ENCODE measurements at regions not wholly inside any gene's neighbourhood (a gene's known extent, or its start where the extent isn't known, plus 50 kb on each side); places are given as distances from the start of the nearest gene placed in this dataset.
"Not testable (repeated sequence)": the region's sequence is repeated elsewhere in the genome, so short reads cannot be mapped to it uniquely, and the experiment has no call there.

DNA sequence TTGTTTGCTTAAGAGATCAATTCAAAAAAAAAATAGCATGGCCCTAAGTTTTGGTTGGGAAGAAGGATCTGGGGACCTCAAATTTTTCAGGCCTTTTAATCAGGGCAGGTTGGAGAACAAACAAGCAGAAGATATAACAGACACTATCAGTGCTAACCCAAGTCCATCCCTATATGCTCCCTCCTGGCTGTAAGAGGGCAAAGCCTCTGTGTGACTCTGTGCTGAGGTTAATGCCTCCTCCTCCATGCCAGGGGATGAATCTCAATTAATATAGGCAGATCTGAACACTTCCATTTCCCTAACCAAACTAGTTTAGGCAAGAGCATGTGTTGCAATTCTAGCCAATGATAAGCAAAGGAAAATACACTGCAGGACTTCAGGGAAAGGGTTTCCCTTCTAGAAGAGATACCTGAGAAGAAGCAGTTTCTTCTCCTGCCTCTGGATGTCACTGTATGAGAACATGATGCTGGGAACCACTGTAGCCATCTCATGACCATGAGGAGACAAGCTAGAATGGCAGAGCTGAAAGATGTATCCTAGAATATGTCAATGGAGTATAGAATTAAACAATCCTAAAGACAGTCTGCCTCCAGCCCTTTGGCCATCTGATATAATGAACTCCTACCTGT lies 76.0 kb downstream of the CHD9NB start:
- peak; percentile 10 for DNase-seq (ENCODE audit: low spot score)

DNA sequence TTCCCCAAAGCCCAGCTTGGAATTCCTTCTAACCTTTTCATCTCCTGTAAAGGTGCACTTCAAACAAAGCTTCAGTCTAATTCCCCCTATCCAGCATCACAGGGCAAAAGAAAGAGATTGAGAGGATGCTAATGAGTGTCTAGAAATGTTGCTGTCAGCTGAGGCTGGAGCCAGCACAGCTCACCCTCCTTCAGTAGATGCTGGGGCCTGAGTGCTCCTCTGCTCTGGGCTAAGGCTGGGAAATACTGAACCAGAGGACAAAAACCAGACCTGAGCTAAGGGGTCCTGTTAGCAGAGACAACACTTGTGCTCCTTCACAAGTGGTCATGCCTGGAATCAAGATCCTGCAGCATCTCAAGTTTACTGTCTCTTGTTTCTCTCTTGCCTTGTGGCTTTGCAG lies 85.0 kb downstream of the CHD9NB start:
- no peak for DNase-seq (ENCODE audit: low spot score)

DNA sequence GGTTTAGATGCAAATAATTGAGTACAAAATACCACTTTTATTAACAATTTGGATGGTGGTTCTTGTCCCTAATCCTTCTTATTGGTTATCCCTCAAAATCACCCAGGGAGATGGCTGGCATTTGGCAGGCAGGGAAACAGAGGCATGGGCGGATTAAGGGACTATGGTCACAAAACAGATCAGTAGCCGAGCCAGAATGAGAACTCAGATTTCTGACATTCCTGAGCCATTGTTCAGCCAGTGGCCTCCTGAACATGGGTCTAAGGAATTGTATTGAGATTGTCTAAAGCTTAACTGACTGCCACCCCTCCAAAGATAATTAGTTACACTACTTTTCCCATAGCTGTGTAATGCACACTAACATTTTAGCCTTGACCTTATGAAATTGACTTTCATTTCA lies 88.4 kb downstream of the CHD9NB start:
- DNase-seq (ENCODE audit: low spot score): no peak

DNA sequence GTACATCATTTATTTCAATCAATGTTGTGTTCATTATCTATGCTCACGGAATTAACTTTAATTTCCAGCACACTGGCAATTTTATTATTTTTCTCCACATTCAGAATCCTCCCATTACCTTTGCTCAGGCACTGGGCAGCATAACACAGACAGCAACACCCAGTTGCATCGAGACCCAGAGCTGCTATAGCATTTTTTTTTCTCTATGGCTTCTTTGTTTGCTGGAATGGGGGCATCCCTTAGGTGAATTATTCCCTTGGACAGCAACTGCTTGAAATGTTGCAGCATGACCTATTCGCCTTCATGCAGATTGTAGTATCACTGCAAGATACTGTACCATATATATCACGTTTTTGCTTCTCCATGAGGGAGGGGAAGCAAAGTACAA lies 88.8 kb downstream of the CHD9NB start:
- DNase-seq (ENCODE audit: low spot score): no peak

DNA sequence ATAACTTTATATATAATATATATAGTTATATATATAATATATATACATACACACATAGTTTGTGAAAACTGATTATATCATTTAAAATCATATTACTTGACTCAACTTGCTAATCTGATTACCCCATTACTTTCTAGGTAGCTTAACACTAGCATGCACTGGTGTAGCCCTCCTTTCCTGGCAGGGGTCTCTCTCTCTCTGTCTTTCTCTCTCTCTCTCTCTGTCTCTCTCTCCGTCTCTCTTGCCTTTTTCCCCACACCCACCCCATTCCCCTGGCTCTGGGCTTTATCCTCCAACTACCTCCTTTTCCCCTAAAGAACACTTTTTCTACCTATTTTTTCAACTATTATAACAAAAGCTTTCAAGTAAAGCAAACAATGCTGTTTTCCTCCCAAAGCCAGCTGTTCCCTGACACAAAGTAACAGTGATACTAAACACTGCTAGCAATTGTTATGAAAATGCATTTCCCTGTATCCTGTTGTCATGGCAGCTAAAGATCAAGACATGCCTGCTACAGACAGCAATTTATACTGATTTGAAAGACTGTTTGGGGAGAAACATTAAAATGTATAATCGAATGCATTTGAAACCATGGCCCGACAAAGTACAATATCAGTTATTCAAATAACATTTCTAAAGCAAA lies 89.4 kb downstream of the CHD9NB start:
- DNase-seq (ENCODE audit: low spot score): no peak

DNA sequence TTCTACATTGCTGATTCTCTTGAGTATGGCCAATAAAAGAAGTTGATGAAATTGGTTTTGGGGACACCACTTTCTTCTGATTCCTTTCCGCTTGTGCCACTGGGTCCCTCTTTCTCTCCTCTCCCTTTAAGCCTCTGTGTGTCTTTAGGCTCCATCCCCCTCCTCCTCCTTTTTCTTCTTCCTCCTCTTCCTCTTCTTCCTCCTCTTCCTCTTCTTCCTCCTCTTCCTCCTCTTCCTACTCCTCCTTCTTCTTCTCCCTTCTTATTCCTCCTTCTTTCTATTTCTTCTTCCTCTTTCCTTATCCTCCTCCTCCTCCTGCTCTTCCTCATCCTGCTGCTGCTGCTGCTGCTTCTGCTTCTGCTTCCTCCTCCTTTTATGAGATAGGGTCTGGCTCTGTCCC lies 93.7 kb downstream of the CHD9NB start:
- DNase-seq (ENCODE audit: low spot score): no peak

DNA sequence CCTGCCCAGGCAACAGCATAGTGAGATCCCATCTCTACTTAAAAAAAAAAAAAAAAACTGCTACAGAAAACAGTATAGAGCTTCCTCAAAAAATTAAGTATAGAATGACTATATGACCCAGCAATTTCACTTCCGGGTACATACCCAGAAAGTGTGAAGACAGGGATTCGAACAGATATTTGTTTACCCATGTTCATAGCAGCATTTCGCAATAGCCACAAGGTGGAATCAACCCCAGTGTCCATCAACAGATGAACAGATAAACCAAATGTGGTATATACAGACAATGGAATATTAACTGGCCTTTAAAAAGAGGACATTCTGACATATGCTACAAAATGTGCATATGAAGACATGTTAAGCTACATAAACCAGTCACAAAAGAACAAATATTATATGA lies 95.5 kb downstream of the CHD9NB start:
- DNase-seq (ENCODE audit: low spot score): no peak

DNA sequence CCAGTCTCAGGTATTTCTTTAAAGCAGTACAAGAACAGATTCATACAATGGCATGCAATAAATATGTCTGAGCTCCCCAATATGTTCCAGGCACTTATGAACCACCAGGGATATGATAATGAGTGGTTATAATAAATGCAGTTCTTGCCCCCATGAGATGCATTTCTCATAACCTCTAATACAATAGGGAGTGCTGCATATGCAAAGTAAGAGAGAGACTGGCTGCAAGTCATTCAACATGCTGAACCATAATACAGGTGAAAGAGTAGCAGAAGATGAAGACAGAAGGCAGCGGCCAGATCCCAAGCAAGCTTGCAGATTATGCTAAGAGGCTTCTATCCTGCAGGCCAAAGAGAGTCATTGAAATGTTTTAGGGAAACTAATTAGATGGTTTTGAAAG lies 96.7 kb downstream of the CHD9NB start:
- no peak for DNase-seq (ENCODE audit: low spot score)

DNA sequence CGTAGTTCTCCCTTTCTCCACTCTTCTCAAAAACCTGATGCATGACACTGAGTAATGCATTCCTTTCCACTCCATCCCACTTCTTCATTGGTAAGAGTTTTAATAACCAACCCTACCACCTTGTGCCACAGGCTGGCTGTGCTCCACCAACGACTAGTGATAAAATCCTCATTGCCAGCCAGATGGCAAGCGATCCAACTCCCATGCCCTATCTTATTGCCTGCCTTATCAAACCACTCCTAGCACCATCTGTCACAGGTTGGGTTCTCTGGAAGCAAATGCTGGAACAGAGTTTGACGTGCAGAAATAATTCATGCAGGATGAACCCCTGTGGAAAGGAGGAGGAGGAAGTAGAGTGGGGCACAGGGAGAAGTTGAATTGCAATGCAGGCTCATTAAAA lies 99.5 kb downstream of the CHD9NB start:
- DNase-seq (ENCODE audit: low spot score): no peak

DNA sequence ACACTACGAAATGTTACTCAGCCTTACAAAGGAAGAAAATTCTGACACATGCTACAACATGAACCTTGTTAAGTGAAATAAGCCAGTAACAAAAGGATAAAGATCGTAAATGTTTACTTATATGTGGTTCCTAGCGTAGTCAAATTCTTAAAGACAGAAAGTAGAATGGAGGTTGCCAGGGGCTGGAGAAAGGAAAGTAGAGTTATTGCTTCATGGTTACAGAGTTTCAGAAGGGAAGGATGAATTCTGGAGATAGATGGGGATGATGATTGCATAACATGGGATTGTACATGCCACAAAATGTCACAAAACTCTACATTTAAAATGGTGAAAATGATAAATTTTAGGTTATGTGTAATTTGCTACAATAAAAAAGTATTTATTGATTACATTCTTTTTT lies 103.8 kb downstream of the CHD9NB start:
- no peak for DNase-seq (ENCODE audit: low spot score)

DNA sequence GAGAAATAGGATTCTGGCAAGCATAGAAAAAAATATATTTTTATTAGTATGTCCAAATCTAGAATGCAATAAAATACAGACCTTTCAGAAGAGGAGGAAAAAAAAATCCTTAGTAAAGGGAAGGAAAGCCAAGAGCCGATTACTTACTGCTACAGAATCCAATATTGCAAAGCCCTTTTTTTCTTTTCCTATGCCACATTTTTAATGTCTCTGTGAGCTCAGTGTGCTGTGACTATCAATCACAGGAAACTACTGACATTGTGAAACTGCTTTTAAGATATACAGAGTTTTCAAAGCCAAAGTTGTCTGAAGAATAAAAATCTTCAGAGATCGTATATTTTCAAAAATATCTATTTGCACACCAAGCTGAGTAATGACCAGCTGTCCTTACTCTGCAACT lies 120.4 kb downstream of the CHD9NB start:
- DNase-seq (ENCODE audit: low spot score): no peak

DNA sequence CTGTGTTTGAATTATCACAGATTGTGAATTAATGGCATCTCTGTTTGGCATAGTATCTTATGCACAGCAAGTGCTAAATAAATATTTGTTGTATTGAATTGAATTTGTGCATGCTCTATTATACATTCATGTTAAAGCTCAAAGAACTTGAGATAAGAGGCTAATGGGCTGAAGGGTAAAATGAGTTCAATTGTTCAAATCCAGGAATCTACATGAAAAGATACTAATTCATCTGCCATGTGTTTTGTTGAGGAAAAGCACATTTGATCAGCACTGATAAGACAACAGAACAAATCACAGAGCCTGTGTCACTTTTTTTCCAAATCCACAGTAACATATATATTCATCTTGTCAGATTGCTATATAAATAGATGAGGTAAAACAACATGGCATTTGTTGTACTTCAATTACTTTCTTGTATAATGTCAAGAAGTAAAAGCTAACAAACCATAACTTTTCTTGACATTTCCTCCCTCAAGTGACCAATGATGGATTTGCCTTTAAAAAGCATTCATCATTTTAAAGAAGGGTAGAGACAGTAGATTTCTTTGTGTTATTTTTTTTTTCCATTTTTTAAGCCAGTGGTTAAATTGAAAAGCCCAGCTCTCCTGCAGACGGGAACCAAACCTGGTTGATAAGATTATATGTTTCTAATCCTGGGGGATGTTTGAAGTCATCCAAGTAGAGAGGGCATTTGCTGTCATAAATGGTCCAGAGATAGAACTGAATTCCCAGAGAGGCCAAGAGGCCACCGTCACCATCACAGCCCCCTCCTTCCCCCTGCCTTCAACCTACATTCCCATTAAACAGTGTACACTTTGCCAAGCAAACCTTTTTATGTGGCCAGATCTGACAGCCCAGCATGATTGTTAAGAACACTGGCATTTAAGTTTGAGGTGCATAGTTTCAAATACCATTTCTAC lies 123.0 kb downstream of the CHD9NB start:
- peak; percentile 16 for DNase-seq (ENCODE audit: low spot score)

DNA sequence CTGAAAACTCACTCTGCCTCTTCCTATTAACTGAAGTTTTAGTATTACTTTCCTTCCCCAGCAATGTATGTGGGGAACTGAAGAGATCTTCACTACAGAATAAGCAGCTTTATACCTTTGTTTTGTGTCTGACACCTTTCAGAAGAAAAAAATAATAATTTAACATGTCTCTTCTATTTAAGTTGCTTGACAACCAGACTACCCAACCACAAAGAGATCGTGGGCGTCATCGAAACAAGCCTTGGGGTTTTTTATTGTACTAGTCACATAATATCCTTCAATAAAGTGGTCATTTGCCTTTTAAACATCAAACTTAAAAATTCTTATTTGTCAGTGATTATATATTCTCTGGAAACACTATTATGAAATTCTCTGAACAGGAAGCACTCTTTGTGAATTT lies 123.7 kb downstream of the CHD9NB start:
- DNase-seq (ENCODE audit: low spot score): no peak

DNA sequence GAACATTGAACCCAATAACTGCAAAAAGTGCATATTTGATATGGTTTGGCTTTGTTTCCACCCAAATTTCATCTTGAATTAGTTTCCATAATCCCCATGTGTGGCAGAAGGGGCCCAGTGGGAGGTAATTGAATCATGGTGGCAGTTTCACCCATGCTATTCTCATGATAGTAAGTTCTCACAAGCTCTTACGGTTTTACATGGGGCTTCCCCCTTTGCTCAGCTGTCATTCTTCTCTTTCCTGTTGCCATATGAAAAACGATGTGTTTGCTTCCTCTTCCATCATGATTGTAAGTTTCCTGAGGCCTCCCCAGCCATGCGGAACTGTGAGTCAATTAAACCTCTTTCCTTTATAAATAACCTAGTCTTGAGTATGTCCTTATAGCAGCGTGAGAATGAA lies 127.6 kb downstream of the CHD9NB start:
- no peak for DNase-seq (ENCODE audit: low spot score)

DNA sequence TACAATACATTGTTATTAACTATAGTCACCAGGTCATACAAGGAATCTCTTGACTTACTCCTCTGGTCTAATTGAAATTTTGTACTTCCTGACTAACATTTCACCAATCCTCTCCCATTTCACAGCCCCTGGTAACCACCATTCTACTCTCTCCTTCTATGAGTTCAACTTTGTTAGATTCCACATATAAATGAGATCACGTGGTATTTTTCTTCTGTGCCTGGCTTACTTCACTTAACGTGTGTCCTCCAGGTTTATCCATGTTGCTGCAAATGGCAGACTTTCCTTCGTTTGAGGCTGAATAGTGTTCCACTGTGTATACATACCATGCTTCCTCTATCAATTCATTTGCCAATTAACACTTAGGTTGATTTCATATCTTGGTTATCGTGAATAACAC lies 128.5 kb downstream of the CHD9NB start:
- DNase-seq (ENCODE audit: low spot score): no peak

DNA sequence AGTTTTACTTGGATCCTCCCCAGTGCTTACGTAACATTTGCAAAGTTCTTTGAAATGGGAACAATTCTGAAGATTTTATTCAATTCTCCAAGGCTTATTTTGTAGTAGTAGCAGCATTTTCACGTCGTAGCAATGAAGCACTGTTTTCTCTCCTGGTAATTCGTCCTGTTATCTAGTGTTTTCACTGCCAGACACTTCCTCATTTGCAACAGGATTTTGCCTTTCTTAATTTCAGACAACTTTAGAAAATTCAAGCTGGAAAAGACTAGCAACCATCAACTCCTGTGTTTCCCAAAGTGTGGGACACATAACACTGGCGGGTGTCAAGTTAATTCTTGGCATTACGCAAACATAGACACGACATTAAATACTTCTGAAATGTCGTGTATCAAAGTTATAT lies 131.6 kb downstream of the CHD9NB start:
- DNase-seq (ENCODE audit: low spot score): no peak

DNA sequence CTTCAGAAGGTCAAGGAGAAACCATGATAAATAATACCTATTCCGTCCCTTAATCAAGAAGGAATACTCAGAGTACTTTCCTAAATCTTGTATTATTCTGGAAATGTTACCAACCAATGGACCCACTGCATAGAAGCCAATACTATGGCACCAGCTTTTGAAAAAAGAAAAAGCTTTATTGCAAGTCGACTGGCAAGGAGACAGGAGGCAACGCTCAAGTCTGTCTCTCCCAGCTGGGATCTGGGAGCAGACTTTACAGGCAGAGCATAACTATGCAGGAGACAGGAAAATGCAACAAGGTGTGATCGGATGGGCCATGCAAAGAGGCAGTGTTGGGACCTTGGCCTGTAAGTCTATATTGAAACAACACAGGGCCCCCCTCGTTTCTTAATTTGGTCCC lies 132.4 kb downstream of the CHD9NB start:
- DNase-seq (ENCODE audit: low spot score): no peak

DNA sequence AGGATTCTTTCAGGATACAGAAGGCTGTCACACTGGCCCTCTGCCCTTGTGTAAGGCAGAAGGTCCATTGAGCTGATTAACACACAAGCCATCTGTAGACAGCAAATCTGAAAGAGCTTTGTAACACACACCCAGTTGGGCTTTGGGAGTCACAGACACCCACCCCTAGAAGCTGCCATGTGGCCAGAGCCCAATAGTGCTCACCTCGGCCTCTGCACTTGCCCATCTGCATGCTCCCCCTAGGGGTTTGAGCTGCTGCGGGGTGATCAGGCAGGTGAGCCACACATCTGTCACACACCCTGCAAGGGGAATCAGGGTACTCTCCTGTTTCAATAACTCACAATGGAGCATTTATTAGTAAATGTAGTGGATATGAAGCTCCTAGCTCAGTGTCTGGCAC lies 138.3 kb downstream of the CHD9NB start:
- DNase-seq (ENCODE audit: low spot score): no peak

DNA sequence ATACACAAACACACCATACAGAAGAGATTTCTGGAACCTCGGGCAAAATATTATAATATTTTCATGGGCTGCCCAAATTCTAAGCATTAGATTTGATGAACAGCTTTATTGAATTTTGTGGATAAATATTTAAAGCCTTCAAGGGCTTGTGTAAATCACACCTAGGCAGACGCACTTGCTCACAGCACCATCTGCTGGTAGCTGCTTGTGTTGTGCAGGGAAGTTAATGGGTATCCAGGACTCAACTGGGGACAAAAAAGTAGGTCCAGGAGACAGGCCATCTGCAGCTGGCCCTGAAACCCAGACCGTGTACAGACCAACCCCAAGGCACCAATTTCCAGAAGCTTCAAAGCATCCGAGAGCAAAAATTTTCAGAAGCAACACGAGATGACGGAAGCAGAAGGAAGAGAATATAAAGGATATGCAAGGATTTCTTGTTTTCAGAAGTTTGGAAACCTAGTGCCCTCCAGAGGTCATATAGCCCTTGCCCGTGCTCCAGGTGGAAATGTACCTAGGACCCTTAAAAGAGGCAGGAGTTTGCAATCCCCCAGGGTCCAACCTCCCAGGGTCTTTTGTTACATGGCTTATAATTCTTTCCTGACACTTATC lies 140.0 kb downstream of the CHD9NB start:
- DNase-seq (ENCODE audit: low spot score): peak; percentile 33

DNA sequence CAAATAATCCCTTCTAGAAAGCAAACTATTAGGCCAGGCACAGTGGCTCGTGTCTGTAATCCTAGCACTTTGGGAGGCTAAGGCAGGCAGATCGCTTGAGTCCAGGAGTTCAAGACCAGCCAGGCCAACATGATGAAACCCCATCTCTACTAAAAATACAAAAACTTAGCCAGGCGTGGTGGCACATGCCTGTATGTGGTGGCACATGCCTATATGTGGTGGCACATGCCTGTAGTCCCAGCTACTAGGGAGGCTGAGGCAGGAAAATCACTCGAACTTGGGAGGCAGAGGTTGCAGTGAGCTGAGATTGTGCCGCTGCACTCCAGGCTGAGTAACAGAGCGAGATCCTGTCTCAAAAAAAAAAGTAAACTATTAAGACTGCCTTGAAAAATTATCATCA lies 144.6 kb downstream of the CHD9NB start:
- not testable (repeated sequence) for DNase-seq (ENCODE audit: low spot score)

DNA sequence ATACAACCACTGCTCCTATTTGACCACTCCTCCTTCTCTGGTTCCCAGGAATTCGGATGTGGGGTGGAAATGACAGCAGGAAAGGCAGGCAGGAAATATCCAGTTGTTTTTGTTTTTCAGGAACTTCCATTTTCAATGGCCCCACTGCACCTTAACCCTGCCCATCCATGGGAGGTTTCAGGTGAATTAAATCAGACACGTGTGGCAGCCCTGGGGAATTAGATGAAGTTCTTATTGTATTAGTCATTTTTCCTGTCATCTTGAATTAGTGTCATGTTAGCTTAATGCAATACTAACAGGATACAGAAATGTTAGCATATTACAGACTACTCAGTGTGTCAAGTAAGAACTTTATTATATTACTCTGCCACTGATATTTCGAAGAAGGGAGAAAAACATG lies 146.4 kb downstream of the CHD9NB start:
- DNase-seq (ENCODE audit: low spot score): no peak

DNA sequence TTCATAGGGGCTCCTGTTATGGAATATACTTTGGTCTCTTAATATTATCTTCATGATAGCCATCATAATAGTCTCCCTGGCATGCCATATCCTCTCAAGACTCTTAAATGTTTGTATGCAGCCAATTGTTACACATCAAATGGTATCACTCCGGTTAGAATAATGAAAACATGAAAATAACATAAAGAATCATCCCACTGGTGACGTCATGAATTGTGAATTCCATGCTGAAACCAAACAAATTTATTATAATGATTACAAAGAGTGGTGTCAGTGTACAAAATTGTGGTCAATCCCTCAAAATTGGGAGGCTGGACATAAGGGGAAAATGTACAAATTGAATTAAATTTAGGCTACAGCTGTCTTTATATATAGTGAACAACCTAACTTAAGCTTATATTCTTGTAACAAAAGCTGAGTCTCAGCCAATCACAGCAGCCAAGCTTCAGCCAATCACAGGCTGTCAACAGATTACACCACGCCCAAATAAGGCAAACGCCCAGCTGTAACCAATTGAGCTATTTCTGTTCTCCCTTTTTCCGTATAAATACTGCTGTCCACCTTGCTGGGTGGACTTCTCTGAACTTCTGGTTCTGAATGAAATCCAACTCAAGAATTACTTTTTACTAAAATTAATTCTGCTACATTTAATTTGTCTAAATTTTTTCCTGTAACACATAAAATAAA lies 156.1 kb downstream of the CHD9NB start:
- no peak for DNase-seq (ENCODE audit: low spot score)
